ENCODE measurements at regions not wholly inside any gene's neighbourhood (a gene's known extent, or its start where the extent isn't known, plus 50 kb on each side); places are given as distances from the start of the nearest gene placed in this dataset.

GRCh38 chr6:16060039-16060438, 68.8 kb upstream of the MYLIP start:
- no peak for DNase-seq (ENCODE audit: low spot score)
- no peak for TF ChIP-seq CTCF (IDR thresholded peaks at IDR 0.05; ENCODE audit: borderline replicate concordance, control extremely low read depth, extremely low read depth, insufficient read depth, missing control alignments)
- in situ Hi-C loops (cut with MboI; ENCODE audit: low sequenced_read_pairs, unreplicated experiment): no loop called here

GRCh38 chr6:16059496-16059895, 69.4 kb upstream of the MYLIP start:
- in situ Hi-C loops (cut with MboI; ENCODE audit: low sequenced_read_pairs, unreplicated experiment): no loop called here
- TF ChIP-seq CTCF (IDR thresholded peaks at IDR 0.05; ENCODE audit: borderline replicate concordance, control extremely low read depth, extremely low read depth, insufficient read depth, missing control alignments): no peak
- DNase-seq (ENCODE audit: low spot score): no peak

GRCh38 chr6:16058929-16059345, 69.9 kb upstream of the MYLIP start:
- TF ChIP-seq CTCF (IDR thresholded peaks at IDR 0.05; ENCODE audit: borderline replicate concordance, control extremely low read depth, extremely low read depth, insufficient read depth, missing control alignments): no peak
- no peak for DNase-seq (ENCODE audit: low spot score)
- in situ Hi-C loops (cut with MboI; ENCODE audit: low sequenced_read_pairs, unreplicated experiment): no loop called here

- no peak for DNase-seq (ENCODE audit: low spot score)
- in situ Hi-C loops (cut with MboI; ENCODE audit: low sequenced_read_pairs, unreplicated experiment): no loop called here
- no peak for TF ChIP-seq CTCF (IDR thresholded peaks at IDR 0.05; ENCODE audit: borderline replicate concordance, control extremely low read depth, extremely low read depth, insufficient read depth, missing control alignments)
Measured at GRCh38 chr6:16058201-16058928, 70.5 kb upstream of the MYLIP start.

GRCh38 chr6:16057446-16057845, 71.4 kb upstream of the MYLIP start:
- TF ChIP-seq CTCF (IDR thresholded peaks at IDR 0.05; ENCODE audit: borderline replicate concordance, control extremely low read depth, extremely low read depth, insufficient read depth, missing control alignments): no peak

GRCh38 chr6:16056263-16056870, 72.5 kb upstream of the MYLIP start:
- in situ Hi-C loops (cut with MboI; ENCODE audit: low sequenced_read_pairs, unreplicated experiment): no loop called here
- TF ChIP-seq CTCF (IDR thresholded peaks at IDR 0.05; ENCODE audit: borderline replicate concordance, control extremely low read depth, extremely low read depth, insufficient read depth, missing control alignments): no peak
- no peak for DNase-seq (ENCODE audit: low spot score)

More at GRCh38 chr6:16057446-16057845, 71.4 kb upstream of the MYLIP start:
- in situ Hi-C loops (cut with MboI; ENCODE audit: low sequenced_read_pairs, unreplicated experiment): no loop called here
- DNase-seq (ENCODE audit: low spot score): no peak

Data from GM13976 (cell line).